Fibroblast of pulmonary artery (primary cell): ENCODE measurements at regions not wholly inside any gene's neighbourhood (a gene's known extent, or its start where the extent isn't known, plus 50 kb on each side); places are given as distances from the start of the nearest gene placed in this dataset.

Experiments used
- DNase-seq: peaks from one replicate; pipeline ENCODE4 v3.0.0-alpha.2; 2010; ENCODE audit warnings: low read depth
- H3K4me3 ChIP-seq: replicated peaks from 2 replicates; pipeline ENCODE4 v1.5.1; 2011; ENCODE audit warnings: low read depth, mild to moderate bottlenecking, control low read depth, low read length, moderate library complexity
- TF ChIP-seq, protein P1 (sequence below): IDR thresholded peaks from 2 replicates; pipeline ENCODE4 v1.5.1; 2011; ENCODE audit warnings: mild to moderate bottlenecking, control low read depth, low read length, inconsistent platforms; ENCODE audit errors: missing control alignments

DNA sequence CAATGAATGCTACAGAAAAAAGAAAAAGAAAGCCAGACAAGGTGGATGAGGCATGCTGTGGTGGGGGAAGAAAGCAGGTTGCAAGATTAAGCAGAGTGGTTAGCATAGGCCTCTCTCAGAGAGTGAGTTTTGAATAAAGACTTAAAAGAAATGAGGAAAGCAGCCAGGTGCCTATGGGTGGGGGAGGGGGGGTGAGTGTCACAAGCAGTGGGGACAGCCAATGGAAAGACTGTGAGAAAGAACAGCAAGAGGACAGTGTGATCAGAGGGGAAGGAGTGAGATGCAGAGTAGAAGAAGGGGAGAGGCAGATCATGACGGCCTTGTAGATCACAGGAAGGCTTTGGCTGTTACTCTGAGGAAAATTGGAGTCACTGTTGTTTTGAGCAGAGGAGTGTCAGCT, 162.5 kb downstream of the SOX3 start:
- no peak for DNase-seq
- no peak overlapping the region for H3K4me3 ChIP-seq
- TF ChIP-seq, protein P1, sequence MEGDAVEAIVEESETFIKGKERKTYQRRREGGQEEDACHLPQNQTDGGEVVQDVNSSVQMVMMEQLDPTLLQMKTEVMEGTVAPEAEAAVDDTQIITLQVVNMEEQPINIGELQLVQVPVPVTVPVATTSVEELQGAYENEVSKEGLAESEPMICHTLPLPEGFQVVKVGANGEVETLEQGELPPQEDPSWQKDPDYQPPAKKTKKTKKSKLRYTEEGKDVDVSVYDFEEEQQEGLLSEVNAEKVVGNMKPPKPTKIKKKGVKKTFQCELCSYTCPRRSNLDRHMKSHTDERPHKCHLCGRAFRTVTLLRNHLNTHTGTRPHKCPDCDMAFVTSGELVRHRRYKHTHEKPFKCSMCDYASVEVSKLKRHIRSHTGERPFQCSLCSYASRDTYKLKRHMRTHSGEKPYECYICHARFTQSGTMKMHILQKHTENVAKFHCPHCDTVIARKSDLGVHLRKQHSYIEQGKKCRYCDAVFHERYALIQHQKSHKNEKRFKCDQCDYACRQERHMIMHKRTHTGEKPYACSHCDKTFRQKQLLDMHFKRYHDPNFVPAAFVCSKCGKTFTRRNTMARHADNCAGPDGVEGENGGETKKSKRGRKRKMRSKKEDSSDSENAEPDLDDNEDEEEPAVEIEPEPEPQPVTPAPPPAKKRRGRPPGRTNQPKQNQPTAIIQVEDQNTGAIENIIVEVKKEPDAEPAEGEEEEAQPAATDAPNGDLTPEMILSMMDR = no peak

DNA sequence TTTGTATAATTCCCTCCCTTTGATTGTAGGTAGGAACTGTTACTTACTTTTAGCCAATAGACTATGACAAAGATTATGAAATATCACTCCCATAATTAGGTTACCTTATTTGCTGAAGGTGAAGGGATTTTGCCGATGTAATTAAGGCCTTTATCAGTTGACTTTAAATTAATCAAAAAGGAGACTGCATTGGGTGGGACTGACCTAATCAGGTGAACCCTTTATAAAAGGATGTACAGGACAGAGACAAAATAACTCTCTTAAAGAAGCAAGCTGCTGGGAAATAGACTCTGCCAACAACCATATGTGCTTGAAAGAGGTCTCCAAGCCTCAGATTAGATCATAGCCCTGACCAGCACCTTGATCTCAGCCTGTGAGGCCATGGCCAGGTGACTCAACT, 167.6 kb downstream of the SOX3 start:
- H3K4me3 ChIP-seq = no peak overlapping the region
- TF ChIP-seq, protein P1 = no peak
- DNase-seq = no peak

DNA sequence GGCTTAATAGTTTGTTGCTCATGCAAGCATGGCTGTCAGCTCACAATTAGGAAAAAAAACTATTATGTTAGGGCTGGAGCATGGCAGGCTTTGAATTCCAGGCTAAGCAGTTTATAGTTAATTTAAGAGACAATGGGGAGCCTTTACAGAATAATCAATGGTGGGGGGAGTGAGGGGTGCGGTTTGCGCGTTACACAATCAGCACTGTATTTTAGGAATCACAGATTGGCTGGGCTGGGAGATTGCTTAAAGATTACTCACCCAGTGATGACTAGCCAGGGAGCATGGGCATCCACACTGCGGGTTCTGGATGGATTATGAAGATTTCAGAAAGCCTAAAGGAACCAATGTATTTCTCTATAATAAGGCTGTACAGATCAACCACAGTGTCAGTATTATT, 186.6 kb downstream of the SOX3 start:
- TF ChIP-seq, protein P1 = no peak
- H3K4me3 ChIP-seq = no peak overlapping the region
- DNase-seq = no peak

DNA sequence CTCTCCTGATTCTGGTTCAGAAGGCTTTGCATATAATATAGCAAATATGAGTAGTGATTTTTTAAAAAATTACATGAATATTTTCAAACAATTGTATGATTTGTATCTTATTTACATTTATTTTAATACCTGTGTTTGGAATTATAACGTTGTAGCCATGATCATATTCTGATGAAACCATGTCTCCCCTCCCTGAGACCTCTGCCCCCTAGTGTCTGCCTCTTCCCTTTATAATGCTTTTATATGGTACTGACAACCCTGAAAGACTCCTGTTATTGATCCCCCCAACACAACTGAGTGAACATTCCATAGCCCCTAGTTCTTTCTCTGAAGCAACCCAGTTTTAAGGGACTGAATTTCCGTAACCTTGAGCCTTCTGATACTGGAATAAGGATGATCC, 187.4 kb downstream of the SOX3 start:
- H3K4me3 ChIP-seq = no peak overlapping the region
- TF ChIP-seq, protein P1 = no peak

DNA sequence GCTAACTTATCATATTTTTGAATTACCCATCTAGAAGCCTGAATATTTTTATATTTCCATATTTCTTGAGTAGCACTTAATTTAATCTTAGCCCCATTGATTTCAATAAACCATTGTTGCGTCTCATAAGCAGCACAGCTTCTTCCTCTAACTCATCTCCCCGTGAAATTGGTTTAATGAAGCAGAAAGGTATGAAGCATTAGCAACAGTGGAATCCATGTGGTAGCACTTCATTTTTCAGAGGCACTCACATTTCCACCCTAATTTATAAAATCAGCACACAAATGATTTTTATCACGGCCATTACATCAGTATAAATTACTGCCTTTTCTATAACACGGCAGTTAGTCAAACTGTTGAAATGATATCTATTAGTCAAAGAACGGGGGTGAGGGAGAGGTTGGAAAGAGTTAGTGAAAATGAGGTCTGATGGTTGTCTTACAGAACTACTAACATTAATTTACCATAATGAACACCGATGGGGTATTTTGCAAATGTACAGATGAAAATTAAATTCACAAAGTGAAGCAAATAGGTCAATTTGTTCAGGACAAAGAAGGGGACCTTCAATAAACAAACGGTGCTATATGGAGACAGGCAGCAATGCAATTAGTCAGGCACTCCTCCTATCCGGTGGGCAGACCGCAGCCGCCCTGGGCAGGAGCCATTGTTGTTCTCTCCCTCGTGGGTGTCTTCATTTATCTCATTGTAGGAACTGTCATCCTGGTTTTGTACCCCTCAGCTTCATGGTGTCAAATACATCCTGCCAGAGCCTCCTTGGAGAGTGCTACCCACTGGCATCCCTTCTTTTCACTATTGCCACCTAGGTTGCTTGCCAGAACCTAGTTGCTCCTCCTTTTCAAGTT, 205.7 kb downstream of the SOX3 start:
- no peak overlapping the region for H3K4me3 ChIP-seq
- no peak for DNase-seq
- TF ChIP-seq, protein P1 = no peak

More for the DNA sequence above, 187.4 kb downstream of the SOX3 start:
- DNase-seq = no peak

DNA sequence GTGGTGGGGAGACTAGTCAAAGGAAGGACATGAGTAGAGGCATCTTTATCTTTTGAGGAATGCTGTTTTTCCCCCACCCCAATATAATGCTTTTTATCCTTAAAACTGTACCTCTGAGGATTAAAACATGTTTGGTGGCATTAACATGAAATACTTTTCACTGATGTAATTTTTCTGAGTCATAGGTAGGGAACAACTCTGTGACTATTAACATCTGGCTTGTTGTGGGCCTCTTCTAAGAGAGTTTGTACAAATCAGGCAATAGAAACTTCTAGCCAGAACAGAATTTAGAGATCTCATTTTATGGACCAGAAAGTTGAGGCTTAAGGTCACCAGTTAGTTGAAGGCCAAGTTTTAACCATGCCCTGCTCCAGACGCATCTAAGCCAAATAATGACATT, 207.6 kb downstream of the SOX3 start:
- TF ChIP-seq, protein P1 = no peak
- no peak overlapping the region for H3K4me3 ChIP-seq
- no peak for DNase-seq

DNA sequence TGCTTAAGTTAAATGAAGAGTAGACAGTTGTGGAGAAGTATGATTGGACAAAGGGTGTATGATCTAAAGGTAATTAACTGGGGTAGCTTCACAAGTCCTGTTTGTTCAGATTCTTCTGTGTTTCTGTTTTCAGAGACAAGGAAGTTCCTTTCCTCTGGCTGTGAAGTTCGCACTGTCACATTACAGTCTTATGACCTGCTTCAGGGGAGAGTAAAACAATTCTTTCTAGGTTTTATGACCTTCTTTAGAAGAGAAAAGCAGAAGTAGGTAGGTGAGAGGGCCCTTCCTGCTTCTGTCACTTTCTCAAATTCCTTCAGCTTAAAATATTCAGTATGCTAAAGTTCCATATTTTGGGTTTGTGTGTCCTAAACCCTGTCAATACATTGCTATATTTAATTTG, 211.9 kb downstream of the SOX3 start:
- TF ChIP-seq, protein P1 = no peak
- DNase-seq = no peak
- no peak overlapping the region for H3K4me3 ChIP-seq
